PC-3 (cell line): ENCODE measurements at regions not wholly inside any gene's neighbourhood (a gene's known extent, or its start where the extent isn't known, plus 50 kb on each side); places are given as distances from the start of the nearest gene placed in this dataset.

Source experiments
- ATAC-seq: fragments of 200-7000 bp; cut with Tn5 transposase; 2 replicates; pipeline ENCODE4 v1.9.1; 2020; ENCODE audit warnings: mild to moderate bottlenecking, moderate library complexity
- BruUV-seq: library from RNA; stranded (reverse); fragments of 400-500 nt; replicated peaks from 2 replicates; lab custom pipeline; 2021; lab: Mats Ljungman, UMichigan
- CTCF ChIA-PET: fragments of 300-600 bp; sonication (Branson Sonifier 250); formaldehyde crosslinking; loops from one replicate; lab custom pipeline; 2022; ENCODE audit warnings: antibody characterized with exemption; lab: Charles Lee
- POLR2A ChIA-PET: fragments of 300-600 bp; sonication (Branson Sonifier 250); formaldehyde crosslinking; loops from one replicate; lab custom pipeline; 2022; ENCODE audit warnings: antibody characterized with exemption; ENCODE audit not compliant: unreplicated experiment; lab: Charles Lee
- DNase-seq: peaks from one replicate; pipeline ENCODE4 v3.0.0-alpha.2; 2015
- H2AFZ ChIP-seq: fragments of 300-600 bp; sonication (generic); 2 replicates; pipeline ENCODE4 v1.6.0; 2016; ENCODE audit warnings: antibody characterized with exemption, low read length
- H3F3A ChIP-seq: fragments of 300-600 bp; sonication (generic); one replicate; pipeline ENCODE4 v1.6.0; 2017; ENCODE audit warnings: antibody characterized with exemption, low read length, control low read depth, mild to moderate bottlenecking; ENCODE audit not compliant: unreplicated experiment
- H3K27ac ChIP-seq: fragments of 300-600 bp; sonication (generic); 2 replicates; pipeline ENCODE4 v1.5.1; 2016; ENCODE audit warnings: mild to moderate bottlenecking, low read length
- H3K27me3 ChIP-seq: fragments of 300-600 bp; sonication (generic); 2 replicates; pipeline ENCODE4 v1.6.1; 2016; ENCODE audit warnings: low read length, mixed read lengths
- H3K36me3 ChIP-seq: fragments of 300-600 bp; sonication (generic); 2 replicates; pipeline ENCODE4 v1.6.1; 2016; ENCODE audit warnings: low read depth, mixed run types, low read length, mixed read lengths
- H3K4me1 ChIP-seq: fragments of 300-600 bp; sonication (generic); 2 replicates; pipeline ENCODE4 v1.5.1; 2016; ENCODE audit warnings: low read length; ENCODE audit not compliant: insufficient read depth
- H3K4me2 ChIP-seq: fragments of 300-600 bp; sonication (generic); 2 replicates; pipeline ENCODE4 v1.6.0; 2016; ENCODE audit warnings: low read length
- H3K4me3 ChIP-seq: fragments of 300-600 bp; sonication (generic); 2 replicates; pipeline ENCODE4 v1.5.1; 2016; ENCODE audit warnings: mild to moderate bottlenecking, low read length, mixed read lengths
- H3K79me2 ChIP-seq: fragments of 300-600 bp; sonication (generic); 2 replicates; pipeline ENCODE4 v1.6.1; 2017; ENCODE audit warnings: low read length, mixed read lengths
- H3K9ac ChIP-seq: fragments of 300-600 bp; sonication (generic); 2 replicates; pipeline ENCODE4 v1.6.0; 2016; ENCODE audit warnings: mild to moderate bottlenecking, low read length
- H3K9me2 ChIP-seq: fragments of 300-600 bp; sonication (generic); replicated peaks from 2 replicates; pipeline ENCODE4 v1.6.1; 2016; ENCODE audit warnings: mixed run types, low read length, mixed read lengths
- H3K9me3 ChIP-seq: fragments of 300-600 bp; sonication (generic); 2 replicates; pipeline ENCODE4 v1.6.1; 2016; ENCODE audit warnings: low read length, mixed read lengths
- H4K20me1 ChIP-seq: fragments of 300-600 bp; sonication (generic); 2 replicates; pipeline ENCODE4 v1.6.1; 2016; ENCODE audit warnings: low read length, mixed read lengths
- CTCF ChIP-seq: fragments of 300-600 bp; sonication (generic); conservative IDR thresholded peaks from 2 replicates; pipeline ENCODE4 v1.5.1; 2017; ENCODE audit warnings: antibody characterized with exemption, low read depth, mild to moderate bottlenecking, low read length
- EZH2 ChIP-seq: fragments of 300-600 bp; sonication (generic); IDR thresholded peaks from one replicate; pipeline ENCODE4 v1.6.1; 2017; ENCODE audit warnings: antibody characterized with exemption, mild to moderate bottlenecking, low read length; ENCODE audit not compliant: unreplicated experiment
- EZH2phosphoT487 ChIP-seq: fragments of 300-600 bp; sonication (generic); IDR thresholded peaks from 2 replicates; pipeline ENCODE4 v1.6.1; 2018; ENCODE audit warnings: mild to moderate bottlenecking, antibody characterized with exemption, low read length, borderline replicate concordance
- intact Hi-C: fragments of 100-400 bp; cut with micrococcal nuclease; formaldehyde crosslinking; loops from 2 replicates; pipeline ENCODE4 v1.9.0; 2023

GRCh38 chr2:101612019-101612418, 85.5 kb upstream of the MAP4K4 start:
- DNase-seq (no peak), ATAC-seq (no peak)
- Histone ChIP-seq H3K9ac (no peak overlapping the region), H3F3A (no peaks in the 10 kb centered on the region), H3K4me3 (no peak overlapping the region), H3K9me2 (no peaks in the 10 kb centered on the region), H3K9me3 (no peaks in the 10 kb centered on the region), H3K4me2 (no peak overlapping the region), H2AFZ (no peak overlapping the region), H3K36me3 (no peaks in the 10 kb centered on the region), H3K27ac (no peak overlapping the region), H3K4me1 (peaks cover 17% of the 10 kb centered on the region), H3K79me2 (no peaks in the 10 kb centered on the region), H4K20me1 (no peaks in the 10 kb centered on the region), H3K27me3 (no peaks in the 10 kb centered on the region)
- intact Hi-C loops, result no loop called here
- POLR2A ChIA-PET, result interaction anchor here (0.7 kb wide), 1 partner anchor 77 kb away, joined by 8 read pairs; no protein-coding TSS in a partner anchor
- CTCF ChIA-PET, result no interaction called here
- TF ChIP-seq CTCF (no peak), EZH2 (no peak), EZH2phosphoT487 (no peak)
- no TSS peak for BruUV-seq

GRCh38 chr2:101610750-101611315, 86.7 kb upstream of the MAP4K4 start:
- no peak overlapping the region for H3K4me3 ChIP-seq
- no peaks in the 10 kb centered on the region for H3K9me2 ChIP-seq
- H4K20me1 ChIP-seq, result no peaks in the 10 kb centered on the region
- POLR2A ChIA-PET, result no interaction called here
- no peaks in the 10 kb centered on the region for H3K9me3 ChIP-seq
- intact Hi-C loops, result no loop called here
- H2AFZ ChIP-seq, result no peak overlapping the region; the same call in 1 of the 2 replicates
- peak; percentile 58 for DNase-seq
- no peak overlapping the region for H3K27ac ChIP-seq
- no peak for TF ChIP-seq CTCF
- TF ChIP-seq EZH2, result no peak
- H3K27me3 ChIP-seq, result no peaks in the 10 kb centered on the region
- H3K79me2 ChIP-seq, result no peaks in the 10 kb centered on the region
- peaks cover 17% of the 10 kb centered on the region for H3K4me1 ChIP-seq
- H3K36me3 ChIP-seq, result no peaks in the 10 kb centered on the region
- H3K9ac ChIP-seq, result no peak overlapping the region
- no peaks in the 10 kb centered on the region for H3F3A ChIP-seq
- no TSS peak for BruUV-seq
- CTCF ChIA-PET, result no interaction called here
- H3K4me2 ChIP-seq, result peak overlapping the region; percentile 2
- ATAC-seq, result peak; percentile 29; the same call in 1 of the 2 replicates

- no peaks in the 10 kb centered on the region for H3K27me3 ChIP-seq
- ATAC-seq, result no peak
- intact Hi-C loops, result no loop called here
- H2AFZ ChIP-seq, result no peak overlapping the region
- no peaks in the 10 kb centered on the region for H3K9me2 ChIP-seq
- ChIA-PET CTCF (no interaction called here), POLR2A (no interaction called here)
- H3K4me1 ChIP-seq, result peaks cover 8% of the 10 kb centered on the region
- no peak overlapping the region for H3K4me2 ChIP-seq
- no peak overlapping the region for H3K4me3 ChIP-seq
- H3K79me2 ChIP-seq, result no peaks in the 10 kb centered on the region
- no peak overlapping the region for H3K27ac ChIP-seq
- no peaks in the 10 kb centered on the region for H3K9me3 ChIP-seq
- H3K36me3 ChIP-seq, result no peaks in the 10 kb centered on the region
- no peak for DNase-seq
- no peaks in the 10 kb centered on the region for H3F3A ChIP-seq
- no peak for TF ChIP-seq EZH2
- TF ChIP-seq CTCF, result no peak
- no peak for TF ChIP-seq EZH2phosphoT487
- no TSS peak for BruUV-seq
- no peak overlapping the region for H3K9ac ChIP-seq
- H4K20me1 ChIP-seq, result no peaks in the 10 kb centered on the region
Measured at GRCh38 chr2:101609433-101609832, 88.1 kb upstream of the MAP4K4 start.
